SK-N-MC (cell line): ENCODE measurements at regions not wholly inside any gene's neighbourhood (a gene's known extent, or its start where the extent isn't known, plus 50 kb on each side); places are given as distances from the start of the nearest gene placed in this dataset.

Source experiments
- EZH2 ChIP-seq: fragments of 200-600 bp; sonication (generic); IDR thresholded peaks from one replicate; pipeline ENCODE4 v1.6.1; 2017; ENCODE audit warnings: antibody characterized with exemption
- FOXP2 ChIP-seq: optimal IDR thresholded peaks from 2 replicates; pipeline ENCODE3; 2011; ENCODE audit warnings: mild to moderate bottlenecking, moderate library complexity; ENCODE audit not compliant: insufficient read depth; ENCODE audit errors: extremely low read length, control extremely low read depth
- POLR2AphosphoS5 ChIP-seq: IDR thresholded peaks from 2 replicates; pipeline ENCODE4 v1.6.1; 2012; ENCODE audit warnings: mild to moderate bottlenecking, low read depth, low read length, borderline replicate concordance

- TF ChIP-seq EZH2 (no peak), POLR2AphosphoS5 (no peak), FOXP2 (no peak)
Observed at GRCh38 chr4:110306303-110306702, 107.9 kb upstream of the ELOVL6 start.
